ENCODE measurements at regions not wholly inside any gene's neighbourhood (a gene's known extent, or its start where the extent isn't known, plus 50 kb on each side); places are given as distances from the start of the nearest gene placed in this dataset.

GRCh38 chr14:103207388-103208072, 84.3 kb downstream of the TNFAIP2 start:
- no peak for DNase-seq

- no peak for DNase-seq
Observed at GRCh38 chr14:103209054-103209453, 85.8 kb downstream of the TNFAIP2 start.

- no peak for DNase-seq
Observed at GRCh38 chr14:103209506-103209905, 86.2 kb downstream of the TNFAIP2 start.

- DNase-seq, result no peak
Observed at GRCh38 chr14:103213331-103213730, 90.1 kb downstream of the TNFAIP2 start.

GRCh38 chr14:103214461-103214958, 91.2 kb downstream of the TNFAIP2 start:
- DNase-seq, result no peak

GRCh38 chr14:103216399-103216798, 93.1 kb downstream of the TNFAIP2 start:
- DNase-seq, result no peak

- DNase-seq, result no peak
Observed at GRCh38 chr14:103216857-103217256, 93.6 kb downstream of the TNFAIP2 start.

- DNase-seq, result no peak
Observed at GRCh38 chr14:103217538-103217937, 94.3 kb downstream of the TNFAIP2 start.

- no peak for DNase-seq
Observed at GRCh38 chr14:103220134-103220981, 97.1 kb downstream of the TNFAIP2 start.

GRCh38 chr14:103220982-103221641, 97.9 kb downstream of the TNFAIP2 start:
- no peak for DNase-seq

GRCh38 chr14:103221781-103222358, 98.6 kb downstream of the TNFAIP2 start:
- DNase-seq, result no peak

- DNase-seq, result no peak
Observed at GRCh38 chr14:103223818-103224352, 100.6 kb downstream of the TNFAIP2 start.

GRCh38 chr14:103225062-103225461, 101.8 kb downstream of the TNFAIP2 start:
- DNase-seq, result no peak

GRCh38 chr14:103225476-103225875, 102.2 kb downstream of the TNFAIP2 start:
- DNase-seq, result no peak

GRCh38 chr14:103227094-103227768, 104.0 kb downstream of the TNFAIP2 start:
- DNase-seq, result no peak

- no peak for DNase-seq
Observed at GRCh38 chr14:103228076-103228806, 105.0 kb downstream of the TNFAIP2 start.

- no peak for DNase-seq
Observed at GRCh38 chr14:103228866-103229265, 105.2 kb upstream of the EIF5 start.

GRCh38 chr14:103230021-103230420, 104.0 kb upstream of the EIF5 start:
- DNase-seq, result no peak

GRCh38 chr14:103230658-103231334, 103.2 kb upstream of the EIF5 start:
- no peak for DNase-seq

GRCh38 chr14:103231376-103232019, 102.5 kb upstream of the EIF5 start:
- no peak for DNase-seq
